SK-N-SH (cell line): ENCODE measurements at regions not wholly inside any gene's neighbourhood (a gene's known extent, or its start where the extent isn't known, plus 50 kb on each side); places are given as distances from the start of the nearest gene placed in this dataset.

Source experiments
- EZH2phosphoT487 ChIP-seq: fragments of 200-600 bp; sonication (generic); IDR thresholded peaks from 2 replicates; pipeline ENCODE4 v1.6.1; 2017; ENCODE audit warnings: low read depth, mixed run types, mild to moderate bottlenecking, antibody characterized with exemption, moderate library complexity, borderline replicate concordance
- FOXJ3 ChIP-seq: sonication (generic); formaldehyde crosslinking; IDR thresholded peaks from 2 replicates; pipeline ENCODE4 v1.5.1; 2020; ENCODE audit warnings: mild to moderate bottlenecking, missing genetic modification reagents
- IRF3 ChIP-seq: fragments of 150-350 bp; IDR thresholded peaks from 2 replicates; pipeline ENCODE4 v1.6.1; 2016; ENCODE audit warnings: mild to moderate bottlenecking, low read depth, low read length
- MXI1 ChIP-seq: IDR thresholded peaks from 2 replicates; pipeline ENCODE4 v1.6.1; 2012; ENCODE audit warnings: mild to moderate bottlenecking, low read depth, low read length, improper control_type of control experiment
- NRF1 ChIP-seq: IDR thresholded peaks from 2 replicates; pipeline ENCODE4 v1.6.1; 2012; ENCODE audit warnings: low read depth, mild to moderate bottlenecking, low read length
- POLR2AphosphoS5 ChIP-seq: IDR thresholded peaks from 2 replicates; pipeline ENCODE4 v1.6.1; 2012; ENCODE audit warnings: low read depth, low read length
- RAD21 ChIP-seq: IDR thresholded peaks from 2 replicates; pipeline ENCODE4 v1.6.1; 2012; ENCODE audit warnings: mild to moderate bottlenecking, low read length
- RFX5 ChIP-seq: IDR thresholded peaks from 2 replicates; pipeline ENCODE4 v1.6.1; 2012; ENCODE audit warnings: mild to moderate bottlenecking, improper control_type of control experiment, low read length
- SIN3A ChIP-seq: IDR thresholded peaks from 2 replicates; pipeline ENCODE4 v1.6.1; 2012; ENCODE audit warnings: low read depth, mild to moderate bottlenecking, low read length, moderate library complexity, borderline replicate concordance
- TF ChIP-seq, protein P1 (sequence below): fragments of 200-600 bp; sonication (generic); IDR thresholded peaks from 2 replicates; pipeline ENCODE4 v1.6.1; 2017; ENCODE audit warnings: antibody characterized with exemption, mild to moderate bottlenecking, moderate library complexity
- TF ChIP-seq, protein P2 (sequence below): IDR thresholded peaks from 2 replicates; pipeline ENCODE4 v1.6.1; 2012; ENCODE audit warnings: mild to moderate bottlenecking, low read depth, low read length, moderate library complexity

DNA sequence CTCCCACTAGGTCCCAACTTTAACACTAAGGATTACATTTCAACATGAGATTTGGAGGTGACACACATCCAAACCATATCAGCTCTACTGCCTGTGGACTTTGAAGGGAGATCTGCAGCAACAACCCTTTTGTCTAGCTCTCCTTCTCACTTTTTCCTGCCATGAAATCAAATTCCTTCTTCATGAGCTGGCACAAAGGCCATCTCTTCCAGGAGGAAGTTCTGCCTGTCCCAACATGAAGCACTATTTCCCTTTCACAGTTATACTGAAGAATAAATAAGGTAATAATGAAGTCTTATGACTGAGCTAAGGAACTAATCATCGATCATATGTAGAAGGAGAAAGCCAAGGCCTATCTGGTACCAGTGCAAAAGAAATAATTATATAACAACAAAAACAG is 253.5 kb upstream of the TENM4 start:
- TF ChIP-seq, protein P1, sequence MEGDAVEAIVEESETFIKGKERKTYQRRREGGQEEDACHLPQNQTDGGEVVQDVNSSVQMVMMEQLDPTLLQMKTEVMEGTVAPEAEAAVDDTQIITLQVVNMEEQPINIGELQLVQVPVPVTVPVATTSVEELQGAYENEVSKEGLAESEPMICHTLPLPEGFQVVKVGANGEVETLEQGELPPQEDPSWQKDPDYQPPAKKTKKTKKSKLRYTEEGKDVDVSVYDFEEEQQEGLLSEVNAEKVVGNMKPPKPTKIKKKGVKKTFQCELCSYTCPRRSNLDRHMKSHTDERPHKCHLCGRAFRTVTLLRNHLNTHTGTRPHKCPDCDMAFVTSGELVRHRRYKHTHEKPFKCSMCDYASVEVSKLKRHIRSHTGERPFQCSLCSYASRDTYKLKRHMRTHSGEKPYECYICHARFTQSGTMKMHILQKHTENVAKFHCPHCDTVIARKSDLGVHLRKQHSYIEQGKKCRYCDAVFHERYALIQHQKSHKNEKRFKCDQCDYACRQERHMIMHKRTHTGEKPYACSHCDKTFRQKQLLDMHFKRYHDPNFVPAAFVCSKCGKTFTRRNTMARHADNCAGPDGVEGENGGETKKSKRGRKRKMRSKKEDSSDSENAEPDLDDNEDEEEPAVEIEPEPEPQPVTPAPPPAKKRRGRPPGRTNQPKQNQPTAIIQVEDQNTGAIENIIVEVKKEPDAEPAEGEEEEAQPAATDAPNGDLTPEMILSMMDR, result no peak
- TF ChIP-seq RAD21 (no peak), FOXJ3 (no peak), RFX5 (no peak), SIN3A (no peak), NRF1 (no peak), POLR2AphosphoS5 (no peak), EZH2phosphoT487 (no peak), MXI1 (no peak), IRF3 (no peak)
- TF ChIP-seq, protein P2, sequence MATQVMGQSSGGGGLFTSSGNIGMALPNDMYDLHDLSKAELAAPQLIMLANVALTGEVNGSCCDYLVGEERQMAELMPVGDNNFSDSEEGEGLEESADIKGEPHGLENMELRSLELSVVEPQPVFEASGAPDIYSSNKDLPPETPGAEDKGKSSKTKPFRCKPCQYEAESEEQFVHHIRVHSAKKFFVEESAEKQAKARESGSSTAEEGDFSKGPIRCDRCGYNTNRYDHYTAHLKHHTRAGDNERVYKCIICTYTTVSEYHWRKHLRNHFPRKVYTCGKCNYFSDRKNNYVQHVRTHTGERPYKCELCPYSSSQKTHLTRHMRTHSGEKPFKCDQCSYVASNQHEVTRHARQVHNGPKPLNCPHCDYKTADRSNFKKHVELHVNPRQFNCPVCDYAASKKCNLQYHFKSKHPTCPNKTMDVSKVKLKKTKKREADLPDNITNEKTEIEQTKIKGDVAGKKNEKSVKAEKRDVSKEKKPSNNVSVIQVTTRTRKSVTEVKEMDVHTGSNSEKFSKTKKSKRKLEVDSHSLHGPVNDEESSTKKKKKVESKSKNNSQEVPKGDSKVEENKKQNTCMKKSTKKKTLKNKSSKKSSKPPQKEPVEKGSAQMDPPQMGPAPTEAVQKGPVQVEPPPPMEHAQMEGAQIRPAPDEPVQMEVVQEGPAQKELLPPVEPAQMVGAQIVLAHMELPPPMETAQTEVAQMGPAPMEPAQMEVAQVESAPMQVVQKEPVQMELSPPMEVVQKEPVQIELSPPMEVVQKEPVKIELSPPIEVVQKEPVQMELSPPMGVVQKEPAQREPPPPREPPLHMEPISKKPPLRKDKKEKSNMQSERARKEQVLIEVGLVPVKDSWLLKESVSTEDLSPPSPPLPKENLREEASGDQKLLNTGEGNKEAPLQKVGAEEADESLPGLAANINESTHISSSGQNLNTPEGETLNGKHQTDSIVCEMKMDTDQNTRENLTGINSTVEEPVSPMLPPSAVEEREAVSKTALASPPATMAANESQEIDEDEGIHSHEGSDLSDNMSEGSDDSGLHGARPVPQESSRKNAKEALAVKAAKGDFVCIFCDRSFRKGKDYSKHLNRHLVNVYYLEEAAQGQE, result no peak
